Astrocyte of the cerebellum (primary cell): ENCODE measurements at regions not wholly inside any gene's neighbourhood (a gene's known extent, or its start where the extent isn't known, plus 50 kb on each side); places are given as distances from the start of the nearest gene placed in this dataset.

Experiments
- DNase-seq: peaks from one replicate; pipeline ENCODE4 v3.0.0-alpha.2; 2011; ENCODE audit warnings: low read depth
- H3K4me3 ChIP-seq: 2 replicates; pipeline ENCODE4 v1.5.1; 2011; ENCODE audit warnings: mild to moderate bottlenecking, low read depth, low read length, moderate library complexity
- CTCF ChIP-seq: IDR thresholded peaks from 2 replicates; pipeline ENCODE4 v1.5.1; 2012; ENCODE audit warnings: low read length, low read depth, moderate library complexity, mild to moderate bottlenecking; ENCODE audit errors: missing control alignments
- in situ Hi-C: cut with HindIII; loops from 2 replicates; pipeline ENCODE4 v1.10.0; 2017; ENCODE audit warnings: low sequenced_read_pairs

GRCh38 chr20:48474022-48474421 is 353.8 kb downstream of the PREX1 start:
- TF ChIP-seq CTCF: no peak

GRCh38 chr20:48471759-48472408 is 355.9 kb downstream of the PREX1 start:
- H3K4me3 ChIP-seq: no peak overlapping the region
- TF ChIP-seq CTCF: no peak
- no peak for DNase-seq
- in situ Hi-C loops: no loop called here

More at GRCh38 chr20:48474022-48474421, 353.8 kb downstream of the PREX1 start:
- H3K4me3 ChIP-seq: no peak overlapping the region
- in situ Hi-C loops: no loop called here
- DNase-seq: no peak

DNA sequence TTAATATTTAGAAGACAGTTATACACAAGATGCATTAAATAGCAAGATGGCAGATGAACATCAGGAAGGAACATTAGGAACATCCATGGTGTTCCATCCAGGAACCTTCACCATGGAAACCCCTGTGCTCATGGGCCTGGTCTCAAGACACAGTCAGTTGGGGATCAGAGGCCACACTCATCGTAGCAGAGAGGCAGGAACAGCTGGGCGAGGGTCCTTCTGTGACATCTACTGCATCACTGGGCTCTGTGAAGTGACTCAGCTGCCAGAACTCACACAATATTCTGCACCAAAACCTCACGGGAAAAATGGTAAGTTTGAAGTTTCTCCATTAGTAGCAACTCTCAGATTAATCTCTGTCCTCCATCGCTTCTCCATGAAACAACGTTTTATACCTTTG is 356.6 kb downstream of the PREX1 start:
- in situ Hi-C loops: no loop called here
- H3K4me3 ChIP-seq: no peak overlapping the region
- no peak for DNase-seq
- no peak for TF ChIP-seq CTCF

DNA sequence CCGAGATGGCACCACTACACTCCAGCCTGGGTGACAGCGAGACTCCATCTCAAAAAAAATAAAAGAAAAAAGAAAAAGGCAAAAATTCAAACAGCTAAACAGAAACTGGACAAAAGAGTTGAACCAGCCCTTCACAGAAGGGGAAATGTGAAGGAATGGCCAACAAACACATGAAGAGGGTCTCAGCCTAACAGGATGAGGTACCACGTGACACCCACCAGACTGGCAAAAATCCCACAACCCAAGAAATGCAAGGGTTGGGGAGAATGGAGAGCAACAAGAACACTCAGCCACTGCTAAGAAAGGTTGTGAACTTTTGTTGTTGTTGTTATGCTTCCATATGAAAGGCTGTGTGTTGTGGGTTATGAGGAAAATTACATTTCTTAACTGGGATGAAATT is 357.7 kb downstream of the PREX1 start:
- in situ Hi-C loops: no loop called here
- no peak overlapping the region for H3K4me3 ChIP-seq
- DNase-seq: no peak
- no peak for TF ChIP-seq CTCF

DNA sequence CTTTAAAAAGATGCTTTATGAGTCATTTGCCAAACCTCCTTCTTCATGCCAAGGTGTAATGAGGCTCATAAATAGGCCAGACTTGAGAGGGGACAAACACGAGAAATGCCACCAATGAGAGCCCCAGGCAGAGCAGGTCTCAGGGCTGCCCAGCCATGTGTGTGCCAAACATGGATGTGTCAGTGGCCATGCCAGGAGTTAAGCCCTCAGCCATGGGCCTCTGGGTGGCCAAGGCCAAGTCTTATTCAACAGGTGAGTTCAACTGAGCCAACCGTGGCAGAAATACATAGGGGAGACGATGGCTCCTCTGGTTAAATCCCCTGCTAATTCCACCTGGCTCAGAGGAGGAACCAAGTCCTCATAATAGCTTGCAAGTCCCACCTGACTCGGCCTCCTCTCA is 358.8 kb downstream of the PREX1 start:
- no peak for TF ChIP-seq CTCF
- no peak for DNase-seq
- H3K4me3 ChIP-seq: no peak overlapping the region
- in situ Hi-C loops: no loop called here

DNA sequence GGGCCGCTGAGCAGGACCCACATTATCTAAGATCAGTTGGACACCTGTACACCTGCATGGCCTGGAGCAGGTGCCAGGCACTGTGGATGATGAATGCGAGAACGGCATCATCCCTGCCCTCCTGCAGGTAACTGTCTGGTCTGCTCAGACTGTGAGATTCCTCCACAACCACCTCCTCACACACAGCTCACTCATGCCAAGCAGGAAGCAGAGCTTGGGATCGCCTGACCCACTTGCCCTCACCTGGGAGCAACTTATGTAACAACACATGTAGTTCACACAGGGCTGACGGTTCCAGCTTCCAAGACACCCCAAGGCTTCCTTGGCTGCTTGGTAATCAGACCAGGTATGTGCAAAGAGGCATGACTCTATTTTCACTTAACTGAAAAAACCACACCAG is 359.2 kb downstream of the PREX1 start:
- no peak for DNase-seq
- in situ Hi-C loops: no loop called here
- no peak overlapping the region for H3K4me3 ChIP-seq
- no peak for TF ChIP-seq CTCF
